H1 (cell line): ENCODE measurements at regions not wholly inside any gene's neighbourhood (a gene's known extent, or its start where the extent isn't known, plus 50 kb on each side); places are given as distances from the start of the nearest gene placed in this dataset.

Experiments used
- CTCF ChIA-PET: fragments of 300-600 bp; sonication (Branson Sonifier 250); formaldehyde crosslinking; loops from one replicate; lab custom pipeline; 2021; ENCODE audit not compliant: partially characterized antibody; lab: Charles Lee
- POLR2A ChIA-PET: fragments of 300-600 bp; sonication (Branson Sonifier 250); formaldehyde crosslinking; loops from one replicate; lab custom pipeline; 2021; ENCODE audit warnings: inconsistent platforms; ENCODE audit not compliant: partially characterized antibody; lab: Charles Lee
- DNase-seq, 2 experiments: peaks; one replicate each; pipeline versions ENCODE4 v3.0.0 to v3.0.0-alpha.2; 2010 to 2022; ENCODE audit warnings: low spot score in 2 of 2, low read depth in 1 of 2, mixed read lengths in 1 of 2
- FAIRE-seq: peaks from 2 replicates; lab custom pipeline; 2011; peaks lifted over from hg19 to GRCh38; lab: Jason Lieb, UNC
- H2AFZ ChIP-seq: 2 replicates; pipeline ENCODE4 v1.8.1; 2012; ENCODE audit warnings: low read length, inconsistent platforms
- H2AK5ac ChIP-seq: 2 replicates; pipeline ENCODE4 v1.6.1; 2013; ENCODE audit warnings: low read depth, low read length
- H2BK120ac ChIP-seq: replicated peaks from 2 replicates; pipeline ENCODE3; 2013; ENCODE audit warnings: low read depth, low read length, inconsistent platforms
- H2BK12ac ChIP-seq: 2 replicates; pipeline ENCODE4 v1.6.1; 2013; ENCODE audit warnings: low read depth, low read length
- H2BK15ac ChIP-seq: 2 replicates; pipeline ENCODE4 v1.6.1; 2013; ENCODE audit warnings: low read length
- H2BK20ac ChIP-seq: 2 replicates; pipeline ENCODE4 v1.6.1; 2013; ENCODE audit warnings: low read length
- H2BK5ac ChIP-seq: 2 replicates; pipeline ENCODE4 v1.6.1; 2013; ENCODE audit warnings: low read depth, low read length
- H3K14ac ChIP-seq: 2 replicates; pipeline ENCODE4 v1.6.1; 2013; ENCODE audit warnings: inconsistent platforms; ENCODE audit not compliant: insufficient read length
- H3K18ac ChIP-seq: 2 replicates; pipeline ENCODE4 v1.6.1; 2013; ENCODE audit warnings: low read length; ENCODE audit errors: extremely low read depth
- H3K23ac ChIP-seq: 2 replicates; pipeline ENCODE4 v1.6.1; 2013; ENCODE audit warnings: inconsistent platforms; ENCODE audit not compliant: insufficient read length
- H3K23me2 ChIP-seq: 2 replicates; pipeline ENCODE4 v1.6.1; 2013; ENCODE audit warnings: low read depth, low read length
- H3K27ac ChIP-seq: 2 replicates; pipeline ENCODE4 v1.6.1; 2011; ENCODE audit warnings: low read depth, low read length, inconsistent platforms
- H3K27me3 ChIP-seq, 4 experiments: replicated peaks in 1 of 4; 1 replicate in 1 of 4; 2 replicates in 3 of 4; pipeline versions ENCODE4 v1.6.1 to v1.8.1; 2011 to 2013; ENCODE audit warnings: low read length in 3 of 4, mild to moderate bottlenecking in 3 of 4, inconsistent platforms in 2 of 4, mixed read lengths in 2 of 4, moderate library complexity in 1 of 4; ENCODE audit not compliant: control insufficient read depth in 3 of 4, insufficient read depth in 3 of 4; ENCODE audit errors: extremely low read depth in 1 of 4
- H3K36me3 ChIP-seq, 4 experiments: 2 replicates each; pipeline versions ENCODE4 v1.6.1 to v1.8.1; 2011 to 2013; ENCODE audit warnings: mild to moderate bottlenecking in 4 of 4, low read length in 3 of 4, moderate library complexity in 2 of 4, control low read depth in 1 of 4, inconsistent platforms in 1 of 4; ENCODE audit not compliant: insufficient read depth in 4 of 4, control insufficient read depth in 2 of 4
- H3K4ac ChIP-seq: replicated peaks from 2 replicates; pipeline ENCODE3; 2013; ENCODE audit warnings: low read length, low read depth, mixed read lengths, inconsistent platforms; ENCODE audit not compliant: insufficient read length
- H3K4me1 ChIP-seq, 4 experiments: replicated peaks in 1 of 4; 1 replicate in 1 of 4; 2 replicates in 3 of 4; pipeline versions ENCODE4 v1.6.1 to v1.8.1; 2011 to 2013; ENCODE audit warnings: low read length in 3 of 4, inconsistent platforms in 2 of 4, mixed read lengths in 1 of 4; ENCODE audit not compliant: insufficient read depth in 4 of 4, control insufficient read depth in 3 of 4
- H3K4me2 ChIP-seq, 2 experiments: 2 replicates each; pipeline versions ENCODE4 v1.6.1 to v1.8.1; 2011 to 2013; ENCODE audit warnings: low read depth in 2 of 2, low read length in 2 of 2, control low read depth in 1 of 2, inconsistent platforms in 1 of 2, mild to moderate bottlenecking in 1 of 2; ENCODE audit not compliant: insufficient read depth in 1 of 2
- H3K4me3 ChIP-seq, 4 experiments: fragments of 200-600, 300-600 bp in 1 of 4; sonication (generic), shearing (Covaris generic), sonication (Bioruptor Twin) in 1 of 4; 2 replicates each; pipeline versions ENCODE4 v1.5.1 to v1.8.1; 2011 to 2016; ENCODE audit warnings: low read length in 4 of 4, low read depth in 3 of 4, control low read depth in 2 of 4, inconsistent platforms in 2 of 4, mild to moderate bottlenecking in 2 of 4, mixed read lengths in 1 of 4, moderate library complexity in 1 of 4; ENCODE audit not compliant: insufficient read depth in 2 of 4; ENCODE audit errors: extremely low read depth in 1 of 4
- H3K56ac ChIP-seq: replicated peaks from 2 replicates; pipeline ENCODE3; 2013; ENCODE audit warnings: low read depth, mild to moderate bottlenecking, mixed read lengths, low read length, inconsistent platforms; ENCODE audit not compliant: insufficient read length
- H3K79me1 ChIP-seq: 2 replicates; pipeline ENCODE4 v1.6.1; 2013; ENCODE audit warnings: low read depth, low read length, control low read depth
- H3K79me2 ChIP-seq, 2 experiments: 2 replicates each; pipeline versions ENCODE4 v1.6.1 to v1.8.1; 2012 to 2013; ENCODE audit warnings: low read length in 2 of 2, mild to moderate bottlenecking in 2 of 2, inconsistent platforms in 1 of 2; ENCODE audit not compliant: insufficient read depth in 2 of 2, control insufficient read depth in 1 of 2
- H3K9ac ChIP-seq, 4 experiments: replicated peaks in 1 of 4; 1 replicate in 1 of 4; 2 replicates in 3 of 4; pipeline versions ENCODE4 v1.6.1 to v1.8.1; 2011 to 2013; ENCODE audit warnings: low read depth in 3 of 4, low read length in 3 of 4, control low read depth in 2 of 4, mild to moderate bottlenecking in 2 of 4, moderate library complexity in 2 of 4, inconsistent platforms in 1 of 4; ENCODE audit errors: extremely low read depth in 1 of 4
- H3K9me3 ChIP-seq, 2 experiments: 2 replicates each; pipeline versions ENCODE4 v1.6.1 to v1.8.1; 2012 to 2013; ENCODE audit warnings: mild to moderate bottlenecking in 2 of 2, moderate library complexity in 2 of 2, control low read depth in 1 of 2, inconsistent platforms in 1 of 2, low read depth in 1 of 2, low read length in 1 of 2, mixed read lengths in 1 of 2; ENCODE audit not compliant: insufficient read depth in 2 of 2
- H4K20me1 ChIP-seq, 2 experiments: replicated peaks in 1 of 2; 2 replicates each; pipeline versions ENCODE3 to v1.8.1; 2011 to 2013; ENCODE audit warnings: inconsistent platforms in 2 of 2, low read length in 2 of 2, mild to moderate bottlenecking in 1 of 2; ENCODE audit not compliant: insufficient read depth in 2 of 2, control insufficient read depth in 1 of 2
- H4K5ac ChIP-seq: 2 replicates; pipeline ENCODE4 v1.6.1; 2013; ENCODE audit warnings: low read length, low read depth, mixed read lengths, inconsistent platforms; ENCODE audit not compliant: insufficient read length
- H4K8ac ChIP-seq: 2 replicates; pipeline ENCODE4 v1.8.0; 2013; ENCODE audit warnings: mild to moderate bottlenecking, moderate library complexity, low read length, inconsistent platforms; ENCODE audit not compliant: insufficient read depth; ENCODE audit errors: extremely low read depth
- H4K91ac ChIP-seq: replicated peaks from 2 replicates; pipeline ENCODE3; 2013; ENCODE audit warnings: low read length, mixed read lengths, inconsistent platforms; ENCODE audit not compliant: insufficient read length
- ATF3 ChIP-seq: IDR thresholded peaks from 2 replicates; pipeline ENCODE4 v1.6.1; 2011; ENCODE audit warnings: low read depth, mild to moderate bottlenecking, low read length; ENCODE audit not compliant: insufficient read depth
- CBX5 ChIP-seq: fragments of 300-800, 300-1000 bp; sonication (generic); IDR thresholded peaks from 2 replicates; pipeline ENCODE4 v1.7.1; 2016; ENCODE audit warnings: antibody characterized with exemption, low read length, low read depth
- CHD1 ChIP-seq: IDR thresholded peaks from 2 replicates; pipeline ENCODE4 v1.6.1; 2012; ENCODE audit warnings: low read depth, low read length, improper control_type of control experiment
- JUN ChIP-seq: IDR thresholded peaks from 2 replicates; pipeline ENCODE4 v1.6.1; 2011; ENCODE audit warnings: low read depth, mild to moderate bottlenecking, improper control_type of control experiment, low read length
- POU5F1 ChIP-seq: IDR thresholded peaks from 2 replicates; pipeline ENCODE4 v1.6.1; 2011; ENCODE audit warnings: low read depth, mild to moderate bottlenecking, low read length, moderate library complexity
- RAD21 ChIP-seq, 2 experiments: IDR thresholded peaks in 1 of 2; conservative IDR thresholded peaks in 1 of 2; 2 replicates each; pipeline ENCODE4 v1.6.1; 2011; ENCODE audit warnings: low read depth in 2 of 2, low read length in 2 of 2, improper control_type of control experiment in 1 of 2, inconsistent platforms in 1 of 2, mild to moderate bottlenecking in 1 of 2, moderate library complexity in 1 of 2
- RFX5 ChIP-seq: IDR thresholded peaks from 2 replicates; pipeline ENCODE4 v1.6.1; 2011; ENCODE audit warnings: low read depth, low read length, improper control_type of control experiment, borderline replicate concordance
- TAF1 ChIP-seq: IDR thresholded peaks from 2 replicates; pipeline ENCODE4 v1.6.1; 2011; ENCODE audit warnings: mild to moderate bottlenecking, low read depth, low read length
- TAF7 ChIP-seq: optimal IDR thresholded peaks from 2 replicates; pipeline ENCODE3; 2011; ENCODE audit warnings: low read depth, mild to moderate bottlenecking, inconsistent platforms, low read length, moderate library complexity, borderline replicate concordance
- TBP ChIP-seq: IDR thresholded peaks from 2 replicates; pipeline ENCODE4 v1.6.1; 2011; ENCODE audit warnings: low read depth, low read length, improper control_type of control experiment
- TEAD4 ChIP-seq: IDR thresholded peaks from 2 replicates; pipeline ENCODE4 v1.6.1; 2012; ENCODE audit warnings: low read depth, low read length, inconsistent platforms, mixed read lengths
- ZNF274 ChIP-seq: IDR thresholded peaks from 2 replicates; pipeline ENCODE4 v1.7.0; 2012; ENCODE audit warnings: low read length, borderline replicate concordance; ENCODE audit errors: extremely low read depth
- WGBS, 2 experiments: shearing (Covaris generic) in 1 of 2; methylation state at CpG; one replicate each; pipeline versions ENCODE4 v1.1.6 to v1.1.7; 2013 to 2015; ENCODE audit warnings: low lambda C conversion rate in 2 of 2, mixed read lengths in 2 of 2, inconsistent platforms in 1 of 2, low coverage in 1 of 2, missing lambda C conversion rate in 1 of 2; ENCODE audit not compliant: insufficient replicate concordance in 2 of 2, insufficient coverage in 1 of 2, insufficient read length in 1 of 2; ENCODE audit errors: extremely low coverage in 1 of 2, missing lambda C conversion rate in 1 of 2; 5-methylcytosine and 5-hydroxymethylcytosine counted together

GRCh38 chr4:126775485-126776106 lies 857.2 kb upstream of the INTU start:
- H4K8ac ChIP-seq = no peak overlapping the region
- H2BK120ac ChIP-seq = no peak overlapping the region
- no peaks in the 10 kb centered on the region for H3K27me3 ChIP-seq
- H3K9ac ChIP-seq = no peak overlapping the region
- 97% methylated on average over 5 of the region's 5 CpGs; no CpG with 5 or more reads in 1 of the 2 experiments for WGBS, 2 experiments
- H3K18ac ChIP-seq = no peak overlapping the region
- no peak overlapping the region for H3K4ac ChIP-seq
- H4K5ac ChIP-seq = no peak overlapping the region
- H3K4me1 ChIP-seq = no peaks in the 10 kb centered on the region
- no peak overlapping the region for H2BK5ac ChIP-seq
- ChIA-PET POLR2A (no interaction called here), CTCF (no interaction called here)
- H3K36me3 ChIP-seq = no peaks in the 10 kb centered on the region
- DNase-seq (no peak), FAIRE-seq (no peak)
- no peaks in the 10 kb centered on the region for H3K79me1 ChIP-seq
- H3K4me3 ChIP-seq = no peak overlapping the region
- H3K14ac ChIP-seq = no peak overlapping the region
- no peak overlapping the region for H3K27ac ChIP-seq
- H2AK5ac ChIP-seq = no peak overlapping the region
- no peaks in the 10 kb centered on the region for H3K79me2 ChIP-seq
- no peaks in the 10 kb centered on the region for H4K20me1 ChIP-seq
- H3K9me3 ChIP-seq = peaks cover 0 to 8% of the 10 kb centered on the region in 2 experiments; a peak in 1 of 4 replicates
- H3K23me2 ChIP-seq = no peaks in the 10 kb centered on the region
- H3K56ac ChIP-seq = no peak overlapping the region
- no peak overlapping the region for H2AFZ ChIP-seq
- H4K91ac ChIP-seq = no peak overlapping the region
- no peak overlapping the region for H2BK15ac ChIP-seq
- H3K4me2 ChIP-seq = no peak overlapping the region
- H3K23ac ChIP-seq = no peak overlapping the region
- H2BK20ac ChIP-seq = no peak overlapping the region
- H2BK12ac ChIP-seq = no peak overlapping the region
- TF ChIP-seq CHD1 = no peak
- TF ChIP-seq ATF3 = no peak
- TF ChIP-seq TAF1 = no peak
- TF ChIP-seq TEAD4 = no peak
- TF ChIP-seq RFX5 = no peak
- no peak for TF ChIP-seq CBX5
- no peak for TF ChIP-seq POU5F1
- TF ChIP-seq TBP = no peak
- no peak for TF ChIP-seq RAD21 (IDR thresholded peaks at IDR 0.05 in 1 of 2, conservative IDR thresholded peaks at IDR 0.05 in 1 of 2; ENCODE audit: low read depth in 2 of 2, low read length in 2 of 2)
- TF ChIP-seq ZNF274 = no peak
- no peak for TF ChIP-seq TAF7
- TF ChIP-seq JUN = no peak
